Endothelial cell of umbilical vein (primary cell): ENCODE measurements at regions not wholly inside any gene's neighbourhood (a gene's known extent, or its start where the extent isn't known, plus 50 kb on each side); places are given as distances from the start of the nearest gene placed in this dataset.

Experiments
- BruUV-seq: library from RNA; stranded (reverse); fragments of 400-500 nt; replicated peaks from 2 replicates; lab custom pipeline; 2021; lab: Mats Ljungman, UMichigan
- CTCF ChIA-PET: fragments of 300-600, 350-600 bp; sonication (Branson Sonifier 250); formaldehyde crosslinking; loops from one replicate; lab custom pipeline; 2021; ENCODE audit warnings: antibody characterized with exemption, inconsistent platforms; lab: Charles Lee
- POLR2A ChIA-PET: fragments of 300-600, 350-600 bp; sonication (Branson Sonifier 250); formaldehyde crosslinking; loops from one replicate; lab custom pipeline; 2021; ENCODE audit warnings: antibody characterized with exemption, inconsistent platforms; lab: Charles Lee
- DNase-seq: peaks from one replicate; pipeline ENCODE4 v3.0.0-alpha.2; 2011; ENCODE audit warnings: low read depth, low spot score
- FAIRE-seq: peaks from 2 replicates; lab custom pipeline; 2011; peaks lifted over from hg19 to GRCh38; lab: Jason Lieb, UNC
- H2AFZ ChIP-seq: 2 replicates; pipeline ENCODE4 v1.6.0; 2012; ENCODE audit warnings: low read depth, low read length, control low read depth, inconsistent platforms
- H3K27ac ChIP-seq: 2 replicates; pipeline ENCODE4 v1.5.1; 2011; ENCODE audit warnings: low read depth, mild to moderate bottlenecking, control low read depth, low read length, moderate library complexity; ENCODE audit not compliant: insufficient read depth
- H3K27me3 ChIP-seq, 2 experiments: 2 replicates each; pipeline versions ENCODE4 v1.6.0 to v1.6.1; 2011; ENCODE audit warnings: low read length in 2 of 2, mixed read lengths in 1 of 2; ENCODE audit not compliant: control insufficient read depth in 2 of 2, insufficient read depth in 2 of 2
- H3K36me3 ChIP-seq, 2 experiments: 2 replicates in 1 of 2; 3 replicates in 1 of 2; pipeline ENCODE4 v1.5.1; 2011; ENCODE audit warnings: low read length in 2 of 2, mild to moderate bottlenecking in 1 of 2, moderate library complexity in 1 of 2; ENCODE audit not compliant: control insufficient read depth in 2 of 2, insufficient read depth in 2 of 2; ENCODE audit errors: extremely low read depth in 1 of 2
- H3K4me1 ChIP-seq: 3 replicates; pipeline ENCODE4 v1.5.1; 2011; ENCODE audit warnings: mild to moderate bottlenecking, low read length; ENCODE audit not compliant: control insufficient read depth, insufficient read depth; ENCODE audit errors: extremely low read depth
- H3K4me2 ChIP-seq: 2 replicates; pipeline ENCODE4 v1.6.1; 2011; ENCODE audit warnings: low read length, control low read depth, mixed read lengths; ENCODE audit not compliant: insufficient read depth
- H3K4me3 ChIP-seq, 3 experiments: fragments of 200-600 bp in 1 of 3; sonication (generic), shearing (Covaris generic) in 1 of 3; replicated peaks in 1 of 3; 2 replicates each; pipeline ENCODE4 v1.5.1; 2011 to 2016; ENCODE audit warnings: control low read depth in 3 of 3, low read length in 3 of 3, mild to moderate bottlenecking in 2 of 3, inconsistent platforms in 1 of 3, low read depth in 1 of 3, moderate library complexity in 1 of 3; ENCODE audit not compliant: insufficient read depth in 1 of 3
- H3K79me2 ChIP-seq: 2 replicates; pipeline ENCODE4 v1.6.0; 2012; ENCODE audit warnings: low read length, inconsistent platforms; ENCODE audit not compliant: control insufficient read depth, insufficient read depth
- H3K9ac ChIP-seq: replicated peaks from 2 replicates; pipeline ENCODE3; 2011; ENCODE audit warnings: low read length, control low read depth; ENCODE audit not compliant: insufficient read depth; ENCODE audit errors: extremely low read depth
- H3K9me1 ChIP-seq: replicated peaks from 3 replicates; pipeline ENCODE4 v1.6.0; 2011; ENCODE audit warnings: mild to moderate bottlenecking, low read length; ENCODE audit not compliant: control insufficient read depth, insufficient read depth; ENCODE audit errors: extremely low read depth
- H3K9me3 ChIP-seq: replicated peaks from 2 replicates; pipeline ENCODE4 v1.5.1; 2012; ENCODE audit warnings: low read length, inconsistent platforms; ENCODE audit not compliant: control insufficient read depth, insufficient read depth
- H4K20me1 ChIP-seq: replicated peaks from 2 replicates; pipeline ENCODE3; 2011; ENCODE audit warnings: mild to moderate bottlenecking, low read length; ENCODE audit not compliant: control insufficient read depth, insufficient read depth; ENCODE audit errors: extremely low read depth
- FOS ChIP-seq: IDR thresholded peaks from 2 replicates; pipeline ENCODE4 v1.6.1; 2011; ENCODE audit warnings: mild to moderate bottlenecking, low read length, moderate library complexity, borderline replicate concordance; ENCODE audit not compliant: insufficient read depth
- GATA2 ChIP-seq: IDR thresholded peaks from 2 replicates; pipeline ENCODE4 v1.7.0; 2011; ENCODE audit warnings: low read depth, mild to moderate bottlenecking, moderate library complexity, mixed read lengths, low read length; ENCODE audit not compliant: insufficient read length, insufficient read depth
- JUN ChIP-seq: IDR thresholded peaks from 2 replicates; pipeline ENCODE4 v1.6.1; 2011; ENCODE audit warnings: borderline replicate concordance, low read depth; ENCODE audit not compliant: insufficient read length, insufficient read depth
- MYC ChIP-seq: IDR thresholded peaks from one replicate; pipeline ENCODE4 v1.6.1; 2011; ENCODE audit warnings: mild to moderate bottlenecking, low read depth, low read length
- POLR2AphosphoS5 ChIP-seq: IDR thresholded peaks from 2 replicates; pipeline ENCODE4 v1.6.1; 2012; ENCODE audit warnings: low read depth, mild to moderate bottlenecking, control low read depth, low read length, moderate library complexity; ENCODE audit not compliant: insufficient read depth
- dilution Hi-C: fragments of 300-500 bp; cut with MboI; formaldehyde crosslinking; loops from one replicate; pipeline ENCODE4 v1.15.0; 2019; ENCODE audit warnings: low sequenced_read_pairs; ENCODE audit not compliant: extremely low pct_ligation_motif_present
- intact Hi-C: fragments of 100-400 bp; cut with micrococcal nuclease; formaldehyde crosslinking; loops from one replicate; pipeline ENCODE4 v1.10.0; 2022
- TF ChIP-seq, protein P1 (sequence below), 2 donors: IDR thresholded peaks; 1 replicate in 1 of 2; 2 replicates in 1 of 2; pipeline ENCODE4 v1.5.1; 2011; ENCODE audit warnings: low read length in 2 of 2, mild to moderate bottlenecking in 2 of 2, moderate library complexity in 2 of 2, control low read depth in 1 of 2, inconsistent platforms in 1 of 2, low read depth in 1 of 2; ENCODE audit not compliant: insufficient read depth in 1 of 2; ENCODE audit errors: extremely low read depth in 1 of 2
- TF ChIP-seq, protein P2 (sequence below): IDR thresholded peaks from 2 replicates; pipeline ENCODE4 v1.6.1; 2011; ENCODE audit not compliant: insufficient read depth, insufficient read length

DNA sequence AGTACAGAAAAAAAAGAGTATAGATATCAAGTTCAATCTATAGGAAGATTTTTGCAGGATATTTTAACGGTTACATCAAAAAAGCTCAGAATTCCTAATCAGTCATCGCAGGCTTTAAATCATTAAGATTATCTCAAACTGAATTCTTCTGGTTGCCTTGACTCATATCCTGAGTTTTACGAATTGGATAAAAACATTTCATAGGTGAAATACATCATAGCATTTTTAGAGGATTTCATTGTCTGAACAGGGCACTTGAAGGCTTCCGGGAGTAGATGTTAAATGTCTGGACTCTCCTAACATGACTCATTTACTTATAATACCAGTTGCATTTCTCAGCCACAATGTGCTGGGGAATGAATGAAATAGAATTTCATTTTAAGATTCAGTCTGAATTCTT, 2216.6 kb upstream of the RAG2 start:
- no peak overlapping the region for H3K4me2 ChIP-seq
- H3K36me3 ChIP-seq, result no peaks in the 10 kb centered on the region
- TF ChIP-seq GATA2, result peak; percentile 9
- TF ChIP-seq, protein P1, sequence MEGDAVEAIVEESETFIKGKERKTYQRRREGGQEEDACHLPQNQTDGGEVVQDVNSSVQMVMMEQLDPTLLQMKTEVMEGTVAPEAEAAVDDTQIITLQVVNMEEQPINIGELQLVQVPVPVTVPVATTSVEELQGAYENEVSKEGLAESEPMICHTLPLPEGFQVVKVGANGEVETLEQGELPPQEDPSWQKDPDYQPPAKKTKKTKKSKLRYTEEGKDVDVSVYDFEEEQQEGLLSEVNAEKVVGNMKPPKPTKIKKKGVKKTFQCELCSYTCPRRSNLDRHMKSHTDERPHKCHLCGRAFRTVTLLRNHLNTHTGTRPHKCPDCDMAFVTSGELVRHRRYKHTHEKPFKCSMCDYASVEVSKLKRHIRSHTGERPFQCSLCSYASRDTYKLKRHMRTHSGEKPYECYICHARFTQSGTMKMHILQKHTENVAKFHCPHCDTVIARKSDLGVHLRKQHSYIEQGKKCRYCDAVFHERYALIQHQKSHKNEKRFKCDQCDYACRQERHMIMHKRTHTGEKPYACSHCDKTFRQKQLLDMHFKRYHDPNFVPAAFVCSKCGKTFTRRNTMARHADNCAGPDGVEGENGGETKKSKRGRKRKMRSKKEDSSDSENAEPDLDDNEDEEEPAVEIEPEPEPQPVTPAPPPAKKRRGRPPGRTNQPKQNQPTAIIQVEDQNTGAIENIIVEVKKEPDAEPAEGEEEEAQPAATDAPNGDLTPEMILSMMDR (IDR thresholded peaks at IDR 0.05; ENCODE audit: extremely low read depth in 1 of 2, insufficient read depth in 1 of 2, low read depth in 1 of 2, low read length in 2 of 2), result no peak
- H3K27ac ChIP-seq, result peak overlapping the region; percentile 34
- DNase-seq (no peak), FAIRE-seq (no peak)
- no peaks in the 10 kb centered on the region for H4K20me1 ChIP-seq
- H3K4me1 ChIP-seq, result no peaks in the 10 kb centered on the region
- no peaks in the 10 kb centered on the region for H3K9me1 ChIP-seq
- no peak overlapping the region for H2AFZ ChIP-seq
- H3K9me3 ChIP-seq, result no peaks in the 10 kb centered on the region
- no peaks in the 10 kb centered on the region for H3K27me3 ChIP-seq
- H3K4me3 ChIP-seq, result no peak overlapping the region
- H3K9ac ChIP-seq, result no peak overlapping the region
- ChIA-PET CTCF (no interaction called here), POLR2A (no interaction called here)
- intact Hi-C loops, result no loop called here
- no TSS peak for BruUV-seq
- H3K79me2 ChIP-seq, result no peaks in the 10 kb centered on the region
- dilution Hi-C loops, result no loop called here

DNA sequence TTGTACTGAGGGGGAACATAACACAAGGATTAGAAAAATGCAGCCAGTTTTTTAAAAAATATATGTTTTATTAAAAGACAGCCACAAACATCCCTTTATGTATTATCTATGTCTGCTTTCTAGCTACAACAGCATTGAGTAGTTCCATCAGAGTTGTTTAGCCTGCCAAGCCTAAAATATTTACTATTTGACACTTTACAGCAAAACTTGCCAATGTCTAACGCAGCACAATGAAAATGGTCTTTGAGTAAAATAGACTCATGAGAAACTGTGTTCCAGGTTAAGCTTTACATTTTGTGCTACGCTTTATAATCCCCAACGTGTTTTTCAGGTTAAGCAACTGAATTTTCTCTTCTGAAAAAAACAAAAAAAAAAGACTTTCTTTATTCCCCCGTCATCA, 2211.5 kb upstream of the RAG2 start:
- Histone ChIP-seq H3K4me2 (no peak overlapping the region), H3K27ac (no peak overlapping the region), H3K4me1 (no peaks in the 10 kb centered on the region), H3K4me3 (no peak overlapping the region), H3K27me3 (no peaks in the 10 kb centered on the region), H2AFZ (no peak overlapping the region), H3K9me1 (no peaks in the 10 kb centered on the region), H3K36me3 (no peaks in the 10 kb centered on the region), H3K9me3 (no peaks in the 10 kb centered on the region), H3K9ac (no peak overlapping the region), H3K79me2 (no peaks in the 10 kb centered on the region), H4K20me1 (no peaks in the 10 kb centered on the region)
- CTCF ChIA-PET, result no interaction called here
- dilution Hi-C loops (no loop called here), intact Hi-C loops (no loop called here)
- no TSS peak for BruUV-seq
- POLR2A ChIA-PET, result no interaction called here
- DNase-seq (no peak), FAIRE-seq (no peak)
- TF ChIP-seq, protein P2, sequence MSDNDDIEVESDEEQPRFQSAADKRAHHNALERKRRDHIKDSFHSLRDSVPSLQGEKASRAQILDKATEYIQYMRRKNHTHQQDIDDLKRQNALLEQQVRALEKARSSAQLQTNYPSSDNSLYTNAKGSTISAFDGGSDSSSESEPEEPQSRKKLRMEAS, result no peak
- TF ChIP-seq FOS (no peak), POLR2AphosphoS5 (no peak), JUN (no peak), MYC (no peak)
